ENCODE measurements at regions not wholly inside any gene's neighbourhood (a gene's known extent, or its start where the extent isn't known, plus 50 kb on each side); places are given as distances from the start of the nearest gene placed in this dataset.
"Not testable (repeated sequence)": the region's sequence is repeated elsewhere in the genome, so short reads cannot be mapped to it uniquely, and the experiment has no call there.

DNA sequence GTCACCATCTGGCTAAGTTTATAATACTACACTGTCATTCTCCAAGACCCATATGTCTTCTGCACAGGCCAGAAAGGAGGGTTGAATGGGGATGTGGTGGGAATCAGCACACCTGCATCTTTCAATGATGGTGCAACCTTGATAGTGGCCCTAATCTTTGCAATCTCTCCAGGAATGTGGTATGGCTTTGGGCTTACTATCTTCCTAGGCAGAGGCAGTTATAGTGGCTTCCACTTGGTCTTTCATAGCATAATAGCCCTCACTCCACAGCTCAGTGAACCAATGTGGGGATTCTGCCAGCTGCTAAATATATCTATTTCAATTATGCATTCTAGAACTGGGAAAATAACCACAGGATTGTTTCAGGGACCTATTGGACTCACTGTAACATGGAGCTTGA, 61.8 kb upstream of the ATP2B1 start:
- DNase-seq: no peak
- Histone ChIP-seq H3K9me3 (replicated peaks) (peaks cover 3% of the 10 kb centered on the region), H3K4me1 (no peaks in the 10 kb centered on the region), H3K36me3 (no peaks in the 10 kb centered on the region), H3K4me3 (no peak overlapping the region), H3K27ac (replicated peaks) (no peak overlapping the region), H3K27me3 (ENCODE audit: low read depth) (peaks cover 30% of the 10 kb centered on the region)
- intact Hi-C loops (cut with micrococcal nuclease): no loop called here
- TF ChIP-seq, protein P1, sequence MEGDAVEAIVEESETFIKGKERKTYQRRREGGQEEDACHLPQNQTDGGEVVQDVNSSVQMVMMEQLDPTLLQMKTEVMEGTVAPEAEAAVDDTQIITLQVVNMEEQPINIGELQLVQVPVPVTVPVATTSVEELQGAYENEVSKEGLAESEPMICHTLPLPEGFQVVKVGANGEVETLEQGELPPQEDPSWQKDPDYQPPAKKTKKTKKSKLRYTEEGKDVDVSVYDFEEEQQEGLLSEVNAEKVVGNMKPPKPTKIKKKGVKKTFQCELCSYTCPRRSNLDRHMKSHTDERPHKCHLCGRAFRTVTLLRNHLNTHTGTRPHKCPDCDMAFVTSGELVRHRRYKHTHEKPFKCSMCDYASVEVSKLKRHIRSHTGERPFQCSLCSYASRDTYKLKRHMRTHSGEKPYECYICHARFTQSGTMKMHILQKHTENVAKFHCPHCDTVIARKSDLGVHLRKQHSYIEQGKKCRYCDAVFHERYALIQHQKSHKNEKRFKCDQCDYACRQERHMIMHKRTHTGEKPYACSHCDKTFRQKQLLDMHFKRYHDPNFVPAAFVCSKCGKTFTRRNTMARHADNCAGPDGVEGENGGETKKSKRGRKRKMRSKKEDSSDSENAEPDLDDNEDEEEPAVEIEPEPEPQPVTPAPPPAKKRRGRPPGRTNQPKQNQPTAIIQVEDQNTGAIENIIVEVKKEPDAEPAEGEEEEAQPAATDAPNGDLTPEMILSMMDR (IDR thresholded peaks at IDR 0.05; ENCODE audit: borderline replicate concordance): no peak

GRCh38 chr12:89769483-89769818, 60.8 kb upstream of the ATP2B1 start:
- no peak for DNase-seq
- Histone ChIP-seq H3K9me3 (replicated peaks) (peaks cover 3% of the 10 kb centered on the region), H3K36me3 (no peaks in the 10 kb centered on the region), H3K27me3 (ENCODE audit: low read depth) (peaks cover 22% of the 10 kb centered on the region), H3K4me3 (no peak overlapping the region), H3K4me1 (no peaks in the 10 kb centered on the region), H3K27ac (replicated peaks) (no peak overlapping the region)
- TF ChIP-seq, protein P1 (IDR thresholded peaks at IDR 0.05; ENCODE audit: borderline replicate concordance): no peak
- intact Hi-C loops (cut with micrococcal nuclease): no loop called here

DNA sequence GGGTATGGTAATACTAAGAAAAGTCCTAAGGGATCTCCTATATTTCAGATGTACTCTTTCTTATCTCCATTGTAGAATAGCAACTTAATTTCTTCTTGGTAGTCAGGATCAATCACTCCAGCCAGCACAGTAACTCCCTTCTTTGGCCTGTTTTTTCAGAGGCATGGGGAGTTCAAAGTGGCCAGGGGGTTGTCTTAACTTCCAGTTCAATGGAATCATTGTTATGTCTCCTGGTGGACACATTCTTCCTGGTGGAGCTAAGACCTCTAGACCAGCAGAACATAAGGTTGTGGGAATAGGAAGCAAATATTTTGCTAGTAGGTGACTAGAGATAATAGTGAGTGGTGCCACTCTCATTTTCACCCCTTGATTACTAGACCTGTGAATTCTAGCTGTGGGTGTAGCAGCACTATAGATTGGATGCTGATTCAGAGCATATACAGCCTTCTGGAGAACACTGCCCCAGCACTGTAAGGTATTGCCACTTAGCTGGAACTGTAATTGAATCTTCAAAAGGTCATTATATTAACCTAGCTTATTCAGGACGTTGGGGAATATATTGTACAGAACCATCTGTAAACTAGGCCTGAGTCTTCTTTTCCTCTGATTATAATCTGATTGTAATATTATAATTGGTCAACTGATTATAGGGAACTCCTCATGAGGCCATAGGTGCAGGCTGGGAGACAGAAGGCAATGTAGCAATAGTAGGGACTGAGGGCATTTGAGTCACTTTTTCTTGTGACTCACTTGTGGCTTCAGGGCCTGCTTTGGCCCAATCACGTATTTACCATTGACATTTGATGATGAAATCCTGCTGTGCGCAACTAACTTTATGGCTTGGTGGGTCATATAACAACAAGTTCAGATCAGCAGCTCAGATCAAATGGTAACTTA, 60.2 kb upstream of the ATP2B1 start:
- intact Hi-C loops (cut with micrococcal nuclease): no loop called here
- Histone ChIP-seq H3K27me3 (ENCODE audit: low read depth) (peaks cover 18% of the 10 kb centered on the region), H3K4me3 (no peak overlapping the region), H3K27ac (replicated peaks) (no peak overlapping the region), H3K36me3 (no peaks in the 10 kb centered on the region), H3K9me3 (replicated peaks) (peaks cover 3% of the 10 kb centered on the region), H3K4me1 (no peaks in the 10 kb centered on the region)
- TF ChIP-seq, protein P1 (IDR thresholded peaks at IDR 0.05; ENCODE audit: borderline replicate concordance): no peak
- DNase-seq: no peak

- no peak for DNase-seq
- no peaks in the 10 kb centered on the region for H3K4me1 ChIP-seq
- H3K9me3 ChIP-seq (replicated peaks): no peaks in the 10 kb centered on the region
- H3K36me3 ChIP-seq: no peaks in the 10 kb centered on the region
- intact Hi-C loops (cut with micrococcal nuclease): no loop called here
- TF ChIP-seq, protein P1 (IDR thresholded peaks at IDR 0.05; ENCODE audit: borderline replicate concordance): no peak
- no peak overlapping the region for H3K4me3 ChIP-seq
- peaks cover 8% of the 10 kb centered on the region for H3K27me3 ChIP-seq (ENCODE audit: low read depth)
- H3K27ac ChIP-seq (replicated peaks): no peak overlapping the region
These were observed 57.6 kb upstream of the ATP2B1 start for GRCh38 chr12:89765959-89766824.

- intact Hi-C loops (cut with micrococcal nuclease); H3K4me3 ChIP-seq; H3K4me1 ChIP-seq; H3K36me3 ChIP-seq; DNase-seq; H3K9me3 ChIP-seq (replicated peaks); H3K27me3 ChIP-seq (ENCODE audit: low read depth); H3K27ac ChIP-seq (replicated peaks): not testable (repeated sequence)
These were observed 55.5 kb upstream of the ATP2B1 start for GRCh38 chr12:89764164-89764563.

Measured in left ventricle myocardium inferior (tissue), 1 donor.